Progenitor cell of endocrine pancreas (in vitro differentiated cells): ENCODE measurements at regions not wholly inside any gene's neighbourhood (a gene's known extent, or its start where the extent isn't known, plus 50 kb on each side); places are given as distances from the start of the nearest gene placed in this dataset.
A peak's percentile ranks its signal among the peaks of the same experiment; 100 is the strongest.

ENCODE experiments used
- DNase-seq: peaks from one replicate; pipeline ENCODE4 v3.0.0; 2021; ENCODE audit warnings: low spot score; ENCODE audit not compliant: unreplicated experiment
- H3K27ac Mint-ChIP-seq: 2 replicates; pipeline ENCODE4 v1.8.0; 2021; ENCODE audit warnings: mild to moderate bottlenecking, moderate library complexity, mixed read lengths
- H3K27me3 Mint-ChIP-seq: 2 replicates; pipeline ENCODE4 v1.8.0; 2021; ENCODE audit warnings: mixed read lengths
- H3K36me3 Mint-ChIP-seq: 2 replicates; pipeline ENCODE4 v1.8.0; 2022; ENCODE audit warnings: mixed read lengths; ENCODE audit not compliant: insufficient read depth
- H3K4me1 Mint-ChIP-seq: 2 replicates; pipeline ENCODE4 v1.8.0; 2021; ENCODE audit warnings: low read depth, mixed read lengths
- H3K4me3 Mint-ChIP-seq: 2 replicates; pipeline ENCODE4 v1.8.0; 2021; ENCODE audit warnings: low read depth, mild to moderate bottlenecking, moderate library complexity, mixed read lengths
- H3K9me3 Mint-ChIP-seq: 2 replicates; pipeline ENCODE4 v1.8.0; 2021; ENCODE audit warnings: low read depth, mixed read lengths
- TF ChIP-seq, protein P1 (sequence below): fragments of 200-600 bp; sonication (generic); IDR thresholded peaks from one replicate; pipeline ENCODE4 v1.5.0; 2021; ENCODE audit warnings: antibody characterized with exemption, mild to moderate bottlenecking; ENCODE audit not compliant: unreplicated experiment

DNA sequence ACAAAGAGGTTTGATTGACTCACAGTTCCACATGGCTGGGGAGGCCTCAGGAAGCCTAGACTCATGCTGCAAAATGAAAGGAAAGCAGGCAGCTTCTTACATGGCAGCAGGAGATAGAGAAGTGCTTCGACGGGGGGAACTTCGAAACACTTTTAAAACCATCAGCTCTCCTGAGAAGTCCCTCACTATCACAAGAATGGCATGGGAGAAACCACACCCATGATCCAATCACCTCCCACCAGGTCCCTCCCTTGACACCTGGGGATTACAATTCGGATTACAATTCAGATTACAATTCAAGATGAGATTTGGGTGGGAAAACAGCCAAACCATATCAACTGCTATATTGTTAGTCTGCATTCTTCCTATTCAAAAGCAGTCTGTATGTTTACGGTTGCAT is 322.3 kb upstream of the ISL1 start:
- Mint-ChIP-seq H3K9me3 (peaks cover 21% of the 10 kb centered on the region), H3K36me3 (peaks cover 5% of the 10 kb centered on the region), H3K4me1 (no peaks in the 10 kb centered on the region), H3K4me3 (no peak overlapping the region), H3K27me3 (no peaks in the 10 kb centered on the region), H3K27ac (no peak overlapping the region)
- TF ChIP-seq, protein P1, sequence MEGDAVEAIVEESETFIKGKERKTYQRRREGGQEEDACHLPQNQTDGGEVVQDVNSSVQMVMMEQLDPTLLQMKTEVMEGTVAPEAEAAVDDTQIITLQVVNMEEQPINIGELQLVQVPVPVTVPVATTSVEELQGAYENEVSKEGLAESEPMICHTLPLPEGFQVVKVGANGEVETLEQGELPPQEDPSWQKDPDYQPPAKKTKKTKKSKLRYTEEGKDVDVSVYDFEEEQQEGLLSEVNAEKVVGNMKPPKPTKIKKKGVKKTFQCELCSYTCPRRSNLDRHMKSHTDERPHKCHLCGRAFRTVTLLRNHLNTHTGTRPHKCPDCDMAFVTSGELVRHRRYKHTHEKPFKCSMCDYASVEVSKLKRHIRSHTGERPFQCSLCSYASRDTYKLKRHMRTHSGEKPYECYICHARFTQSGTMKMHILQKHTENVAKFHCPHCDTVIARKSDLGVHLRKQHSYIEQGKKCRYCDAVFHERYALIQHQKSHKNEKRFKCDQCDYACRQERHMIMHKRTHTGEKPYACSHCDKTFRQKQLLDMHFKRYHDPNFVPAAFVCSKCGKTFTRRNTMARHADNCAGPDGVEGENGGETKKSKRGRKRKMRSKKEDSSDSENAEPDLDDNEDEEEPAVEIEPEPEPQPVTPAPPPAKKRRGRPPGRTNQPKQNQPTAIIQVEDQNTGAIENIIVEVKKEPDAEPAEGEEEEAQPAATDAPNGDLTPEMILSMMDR = no peak
- no peak for DNase-seq

DNA sequence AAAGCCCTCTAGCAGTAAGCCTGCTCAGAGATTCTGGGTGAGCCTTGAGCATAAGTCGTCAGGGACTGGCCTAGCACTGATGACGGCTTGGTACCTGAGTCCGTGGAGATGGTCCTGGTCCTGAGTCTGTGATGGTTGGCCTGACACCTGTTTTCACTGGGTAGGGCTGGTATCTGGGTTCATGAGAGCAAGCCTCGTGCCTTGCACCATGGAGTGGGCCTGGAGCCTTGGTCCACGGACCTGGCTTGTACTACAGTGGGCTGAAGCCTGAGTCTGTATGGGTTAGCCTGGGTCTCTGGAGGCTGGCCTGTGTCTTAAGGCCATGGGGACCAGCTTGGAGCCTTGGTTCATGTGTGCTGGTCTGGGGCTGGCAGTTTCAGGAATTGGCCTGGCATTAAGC is 310.3 kb upstream of the ISL1 start:
- H3K27ac Mint-ChIP-seq = no peak overlapping the region
- no peaks in the 10 kb centered on the region for H3K36me3 Mint-ChIP-seq
- no peaks in the 10 kb centered on the region for H3K4me1 Mint-ChIP-seq
- peaks cover 31% of the 10 kb centered on the region for H3K9me3 Mint-ChIP-seq
- H3K4me3 Mint-ChIP-seq = no peak overlapping the region
- TF ChIP-seq, protein P1 = no peak
- no peak for DNase-seq
- no peaks in the 10 kb centered on the region for H3K27me3 Mint-ChIP-seq

DNA sequence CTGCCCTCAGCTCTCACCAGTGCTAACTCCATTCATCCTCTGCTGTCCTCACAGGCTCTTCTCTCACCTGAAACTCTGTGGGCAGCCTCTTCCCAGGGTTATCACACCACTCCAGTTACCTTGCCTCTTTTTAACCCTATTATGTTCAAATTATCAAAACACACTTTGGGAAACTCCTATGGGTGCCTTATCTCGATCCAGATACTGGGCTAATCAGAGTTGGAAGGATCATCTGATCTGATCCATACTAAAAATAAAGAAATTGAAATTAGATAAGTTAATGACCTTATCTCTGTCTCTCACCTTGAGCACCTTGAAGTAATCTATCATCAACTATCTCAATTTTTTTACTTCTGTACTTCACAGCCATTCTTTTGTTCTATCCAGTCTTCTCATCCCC is 300.5 kb upstream of the ISL1 start:
- TF ChIP-seq, protein P1 = no peak
- Mint-ChIP-seq H3K4me1 (peaks cover 6% of the 10 kb centered on the region), H3K27ac (no peak overlapping the region), H3K27me3 (no peaks in the 10 kb centered on the region), H3K9me3 (peaks cover 4% of the 10 kb centered on the region), H3K36me3 (no peaks in the 10 kb centered on the region), H3K4me3 (no peak overlapping the region)
- no peak for DNase-seq

DNA sequence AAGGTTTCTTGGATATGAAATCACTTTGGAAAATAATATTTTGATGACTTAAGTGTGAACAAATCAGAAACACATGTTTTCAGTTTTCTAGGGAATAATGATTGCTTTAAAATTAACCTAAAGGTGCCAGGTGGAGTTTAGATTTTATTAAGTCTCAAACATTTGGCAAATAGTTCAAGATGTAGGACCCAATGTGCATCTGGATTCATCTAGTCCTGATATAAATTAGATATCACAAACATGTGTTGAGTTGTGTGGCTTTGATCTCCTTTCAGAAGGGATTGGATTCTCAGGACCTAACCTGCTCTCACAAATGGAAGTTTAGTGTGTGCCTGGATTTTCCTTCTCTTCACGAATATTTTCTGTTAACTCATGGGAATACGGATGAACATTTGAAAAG is 291.4 kb upstream of the ISL1 start:
- H3K36me3 Mint-ChIP-seq = no peaks in the 10 kb centered on the region
- H3K9me3 Mint-ChIP-seq = peaks cover 9% of the 10 kb centered on the region
- H3K4me3 Mint-ChIP-seq = no peak overlapping the region
- no peak overlapping the region for H3K27ac Mint-ChIP-seq
- H3K4me1 Mint-ChIP-seq = peaks cover 22% of the 10 kb centered on the region
- TF ChIP-seq, protein P1 = no peak
- no peak for DNase-seq
- no peaks in the 10 kb centered on the region for H3K27me3 Mint-ChIP-seq

DNA sequence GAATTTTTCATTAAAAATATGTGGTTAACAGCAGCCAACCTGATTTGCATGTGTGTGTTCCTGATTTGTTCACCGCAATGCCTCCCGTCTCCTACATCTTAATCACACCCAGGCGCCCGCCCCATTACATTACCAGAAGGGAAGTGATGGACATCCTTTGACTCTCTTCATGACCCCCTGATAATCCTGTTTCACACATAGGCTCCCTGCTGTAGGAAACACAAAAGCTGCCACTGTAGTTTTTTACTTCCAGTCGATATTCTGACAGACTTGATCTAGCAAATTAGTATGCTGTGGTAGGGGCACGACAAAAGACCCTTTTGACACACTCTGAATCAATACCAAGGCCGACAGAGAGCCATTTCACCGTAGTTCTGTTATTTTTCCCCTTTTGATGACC is 287.8 kb upstream of the ISL1 start:
- H3K4me1 Mint-ChIP-seq = peaks cover 25% of the 10 kb centered on the region
- H3K9me3 Mint-ChIP-seq = peaks cover 5% of the 10 kb centered on the region
- no peaks in the 10 kb centered on the region for H3K27me3 Mint-ChIP-seq
- TF ChIP-seq, protein P1 = no peak
- H3K4me3 Mint-ChIP-seq = no peak overlapping the region
- H3K36me3 Mint-ChIP-seq = no peaks in the 10 kb centered on the region
- no peak for DNase-seq
- H3K27ac Mint-ChIP-seq = peak overlapping the region; percentile 56
